Stimulated activated CD4-positive, alpha-beta T cell treated with anti-CD3 and anti-CD28 coated beads, Interleukin-2, amount 100 ng/mL, for 24 hours (primary cell): ENCODE measurements at regions not wholly inside any gene's neighbourhood (a gene's known extent, or its start where the extent isn't known, plus 50 kb on each side); places are given as distances from the start of the nearest gene placed in this dataset.

Experiments
- DNase-seq, 2 donors: peaks; one replicate each; pipeline ENCODE4 v3.0.0-alpha.2; 2020

GRCh38 chr2:11018651-11019185 lies 107.0 kb downstream of the KCNF1 start:
- DNase-seq: no peak

GRCh38 chr2:11019614-11020013 lies 107.9 kb downstream of the KCNF1 start:
- no peak for DNase-seq

- no peak for DNase-seq
These were observed 110.3 kb downstream of the KCNF1 start for GRCh38 chr2:11022064-11022463.

- DNase-seq: no peak
These were observed 111.0 kb downstream of the KCNF1 start for GRCh38 chr2:11022591-11023273.

- DNase-seq: no peak
These were observed 111.9 kb downstream of the KCNF1 start for GRCh38 chr2:11023326-11024258.

GRCh38 chr2:11024259-11024645 lies 112.5 kb downstream of the KCNF1 start:
- no peak for DNase-seq

- DNase-seq: no peak
These were observed 113.0 kb downstream of the KCNF1 start for GRCh38 chr2:11024687-11025086.

- DNase-seq: no peak
These were observed 114.7 kb downstream of the KCNF1 start for GRCh38 chr2:11026286-11026921.

- DNase-seq: no peak
These were observed 115.5 kb downstream of the KCNF1 start for GRCh38 chr2:11027195-11027594.

- DNase-seq: no peak
These were observed 116.7 kb downstream of the KCNF1 start for GRCh38 chr2:11028407-11028916.

GRCh38 chr2:11029136-11029535 lies 117.4 kb downstream of the KCNF1 start:
- DNase-seq: no peak

GRCh38 chr2:11030036-11030435 lies 118.3 kb downstream of the KCNF1 start:
- DNase-seq: no peak

- no peak for DNase-seq
These were observed 119.2 kb downstream of the KCNF1 start for GRCh38 chr2:11030909-11031308.

- no peak for DNase-seq
These were observed 120.1 kb downstream of the KCNF1 start for GRCh38 chr2:11031876-11032275.

- no peak for DNase-seq
These were observed 120.7 kb downstream of the KCNF1 start for GRCh38 chr2:11032396-11032795.

GRCh38 chr2:11033114-11033513 lies 121.4 kb downstream of the KCNF1 start:
- no peak for DNase-seq

- DNase-seq: no peak
These were observed 116.6 kb upstream of the SLC66A3 start for GRCh38 chr2:11038641-11039040.

GRCh38 chr2:11040992-11041391 lies 114.3 kb upstream of the SLC66A3 start:
- no peak for DNase-seq

GRCh38 chr2:11042841-11043240 lies 112.4 kb upstream of the SLC66A3 start:
- no peak for DNase-seq

GRCh38 chr2:11043245-11043644 lies 112.0 kb upstream of the SLC66A3 start:
- no peak for DNase-seq

- DNase-seq: no peak
These were observed 111.1 kb upstream of the SLC66A3 start for GRCh38 chr2:11044201-11044600.

- DNase-seq: no peak
These were observed 110.0 kb upstream of the SLC66A3 start for GRCh38 chr2:11045294-11045693.

GRCh38 chr2:11048335-11049008 lies 106.8 kb upstream of the SLC66A3 start:
- DNase-seq: no peak
